ENCODE measurements at regions not wholly inside any gene's neighbourhood (a gene's known extent, or its start where the extent isn't known, plus 50 kb on each side); places are given as distances from the start of the nearest gene placed in this dataset.
A peak's percentile ranks its signal among the peaks of the same experiment; 100 is the strongest.

DNA sequence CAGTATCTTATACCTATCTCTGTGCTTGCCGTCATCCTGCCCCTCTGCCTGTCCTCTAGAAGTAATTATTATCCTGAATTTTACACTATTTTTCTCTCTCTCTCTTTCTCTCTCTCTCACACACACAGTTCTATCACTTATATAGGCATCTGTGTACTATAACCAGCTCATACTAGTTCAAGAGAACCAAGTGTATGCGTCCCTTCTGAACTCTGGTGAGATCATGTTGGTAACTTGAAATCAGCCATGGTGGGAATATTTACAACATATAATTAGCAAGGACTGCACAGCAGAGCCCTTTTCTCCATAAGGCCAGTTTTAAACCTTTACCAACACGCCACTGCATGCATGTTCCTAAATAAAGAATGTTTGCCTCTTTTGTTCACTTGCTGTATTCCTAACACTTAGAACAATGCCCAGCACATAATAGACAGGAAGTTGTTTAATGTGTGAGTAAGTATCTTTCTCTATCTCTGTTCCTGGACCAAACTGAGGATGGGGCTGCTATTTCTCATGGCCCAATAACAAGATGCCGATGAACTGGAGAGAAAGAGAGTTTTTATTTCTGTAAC, 51.1 kb upstream of the IL21 start:
- peaks cover 0 to 6% (median 0%) of the 10 kb centered on the region in 3 donors for H3K36me3 Mint-ChIP-seq
- ChIA-PET POLR2A (no interaction called here), CTCF (no interaction called here)
- Histone ChIP-seq H3K36me3 (ENCODE audit: insufficient read depth, low read length) (no peaks in the 10 kb centered on the region), H3K4me3 (ENCODE audit: low read length) (no peak overlapping the region), H3K27me3 (ENCODE audit: insufficient read depth, low read length, poor library complexity, severe bottlenecking) (no peaks in the 10 kb centered on the region), H3K27ac (ENCODE audit: low read depth, low read length) (no peak overlapping the region), H3K4me1 (ENCODE audit: insufficient read depth, low read length) (peaks cover 13% of the 10 kb centered on the region), H3K9me3 (ENCODE audit: low read length) (no peaks in the 10 kb centered on the region)
- H3K4me3 Mint-ChIP-seq = no peak overlapping the region
- peaks cover 0 to 4% of the 10 kb centered on the region in 2 donors for H3K27me3 Mint-ChIP-seq
- no peaks in the 10 kb centered on the region for H3K9me3 Mint-ChIP-seq
- peaks cover 10 to 26% (median 23%) of the 10 kb centered on the region in 3 donors for H3K4me1 Mint-ChIP-seq
- no peak for DNase-seq
- H3K27ac Mint-ChIP-seq = no peak overlapping the region

DNA sequence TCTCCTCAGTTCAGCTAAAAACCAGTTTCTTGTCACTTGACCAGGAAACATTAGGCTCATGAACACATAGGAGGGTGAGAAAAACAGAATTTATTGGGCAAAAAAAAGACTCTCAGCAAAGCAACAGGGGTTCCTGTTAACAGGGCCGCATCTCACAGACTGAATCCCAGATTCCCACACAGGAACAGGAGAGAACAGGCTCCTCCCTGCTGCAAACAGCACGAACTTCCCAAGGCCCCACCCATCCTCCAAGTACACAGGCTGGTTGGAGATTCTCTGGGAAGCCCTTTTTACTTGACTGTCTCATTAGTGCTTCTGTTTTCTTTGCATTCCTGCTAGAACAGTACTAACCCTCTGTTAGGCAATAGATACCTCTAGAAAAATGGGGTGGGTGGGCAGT, 52.4 kb upstream of the IL21 start:
- H3K4me3 ChIP-seq (ENCODE audit: low read length) = no peak overlapping the region
- peaks cover 6 to 17% (median 16%) of the 10 kb centered on the region in 3 donors for H3K4me1 Mint-ChIP-seq
- ChIA-PET POLR2A (no interaction called here), CTCF (no interaction called here)
- no peak overlapping the region for H3K4me3 Mint-ChIP-seq
- H3K27me3 ChIP-seq (ENCODE audit: insufficient read depth, low read length, poor library complexity, severe bottlenecking) = no peaks in the 10 kb centered on the region
- H3K27ac Mint-ChIP-seq = no peak overlapping the region
- H3K27me3 Mint-ChIP-seq = peaks cover 6% of the 10 kb centered on the region in 2 donors
- no peak overlapping the region for H3K27ac ChIP-seq (ENCODE audit: low read depth, low read length)
- DNase-seq = no peak
- H3K36me3 ChIP-seq (ENCODE audit: insufficient read depth, low read length) = no peaks in the 10 kb centered on the region
- H3K9me3 Mint-ChIP-seq = no peaks in the 10 kb centered on the region
- peaks cover 0 to 6% (median 0%) of the 10 kb centered on the region in 3 donors for H3K36me3 Mint-ChIP-seq
- H3K9me3 ChIP-seq (ENCODE audit: low read length) = no peaks in the 10 kb centered on the region
- H3K4me1 ChIP-seq (ENCODE audit: insufficient read depth, low read length) = peaks cover 6% of the 10 kb centered on the region

- Histone ChIP-seq H3K36me3 (ENCODE audit: insufficient read depth, low read length) (no peaks in the 10 kb centered on the region), H3K27ac (ENCODE audit: low read depth, low read length) (no peak overlapping the region), H3K4me1 (ENCODE audit: insufficient read depth, low read length) (peaks cover 6% of the 10 kb centered on the region), H3K27me3 (ENCODE audit: insufficient read depth, low read length, poor library complexity, severe bottlenecking) (no peaks in the 10 kb centered on the region), H3K4me3 (ENCODE audit: low read length) (no peak overlapping the region), H3K9me3 (ENCODE audit: low read length) (no peaks in the 10 kb centered on the region)
- Mint-ChIP-seq H3K36me3 (peaks cover 0 to 6% (median 0%) of the 10 kb centered on the region in 3 donors), H3K4me3 (peak overlapping the region in 1 of 7 donors; percentile 16), H3K27me3 (peaks cover 3 to 6% of the 10 kb centered on the region in 2 donors), H3K9me3 (no peaks in the 10 kb centered on the region), H3K27ac (no peak overlapping the region), H3K4me1 (peaks cover 6 to 17% (median 16%) of the 10 kb centered on the region in 3 donors)
- ChIA-PET POLR2A (no interaction called here), CTCF (no interaction called here)
- no peak for DNase-seq
These were observed 53.5 kb upstream of the IL21 start for GRCh38 chr4:122674371-122674770.

- POLR2A ChIA-PET = no interaction called here
- Mint-ChIP-seq H3K9me3 (peaks cover 0 to 7% (median 4%) of the 10 kb centered on the region in 5 donors), H3K27me3 (peaks cover 3 to 6% of the 10 kb centered on the region in 2 donors), H3K4me1 (peaks cover 2 to 8% (median 7%) of the 10 kb centered on the region in 3 donors), H3K27ac (no peak overlapping the region), H3K36me3 (peaks cover 0 to 9% (median 1%) of the 10 kb centered on the region in 3 donors), H3K4me3 (no peak overlapping the region)
- Histone ChIP-seq H3K4me3 (ENCODE audit: low read length) (no peak overlapping the region), H3K36me3 (ENCODE audit: insufficient read depth, low read length) (no peaks in the 10 kb centered on the region), H3K27ac (ENCODE audit: low read depth, low read length) (no peak overlapping the region), H3K4me1 (ENCODE audit: insufficient read depth, low read length) (peaks cover 4% of the 10 kb centered on the region), H3K27me3 (ENCODE audit: insufficient read depth, low read length, poor library complexity, severe bottlenecking) (no peaks in the 10 kb centered on the region), H3K9me3 (ENCODE audit: low read length) (no peaks in the 10 kb centered on the region)
- CTCF ChIA-PET = no interaction called here
- no peak for DNase-seq
These were observed 53.2 kb upstream of the BBS12 start for GRCh38 chr4:122679317-122679716.

- Histone ChIP-seq H3K36me3 (ENCODE audit: insufficient read depth, low read length) (no peaks in the 10 kb centered on the region), H3K27me3 (ENCODE audit: insufficient read depth, low read length, poor library complexity, severe bottlenecking) (no peaks in the 10 kb centered on the region), H3K9me3 (ENCODE audit: low read length) (no peaks in the 10 kb centered on the region), H3K4me1 (ENCODE audit: insufficient read depth, low read length) (no peaks in the 10 kb centered on the region), H3K4me3 (ENCODE audit: low read length) (no peak overlapping the region), H3K27ac (ENCODE audit: low read depth, low read length) (no peak overlapping the region)
- peaks cover 3 to 8% of the 10 kb centered on the region in 2 donors for H3K27me3 Mint-ChIP-seq
- peaks cover 0 to 2% (median 2%) of the 10 kb centered on the region in 3 donors for H3K4me1 Mint-ChIP-seq
- ChIA-PET CTCF (no interaction called here), POLR2A (no interaction called here)
- no peak overlapping the region for H3K27ac Mint-ChIP-seq
- peaks cover 0 to 9% (median 1%) of the 10 kb centered on the region in 3 donors for H3K36me3 Mint-ChIP-seq
- DNase-seq = no peak
- peaks cover 0 to 7% (median 4%) of the 10 kb centered on the region in 5 donors for H3K9me3 Mint-ChIP-seq
- no peak overlapping the region for H3K4me3 Mint-ChIP-seq
These were observed 52.6 kb upstream of the BBS12 start for GRCh38 chr4:122679946-122680345.

- Histone ChIP-seq H3K27ac (ENCODE audit: low read depth, low read length) (no peak overlapping the region), H3K4me3 (ENCODE audit: low read length) (no peak overlapping the region), H3K9me3 (ENCODE audit: low read length) (no peaks in the 10 kb centered on the region), H3K4me1 (ENCODE audit: insufficient read depth, low read length) (no peaks in the 10 kb centered on the region), H3K27me3 (ENCODE audit: insufficient read depth, low read length, poor library complexity, severe bottlenecking) (no peaks in the 10 kb centered on the region), H3K36me3 (ENCODE audit: insufficient read depth, low read length) (no peaks in the 10 kb centered on the region)
- ChIA-PET CTCF (no interaction called here), POLR2A (no interaction called here)
- Mint-ChIP-seq H3K27ac (peak overlapping the region in 1 of 8 donors; percentile 7), H3K27me3 (peaks cover 3 to 10% of the 10 kb centered on the region in 2 donors), H3K36me3 (peaks cover 0 to 9% (median 1%) of the 10 kb centered on the region in 3 donors), H3K4me3 (no peak overlapping the region), H3K9me3 (peaks cover 0 to 7% (median 4%) of the 10 kb centered on the region in 5 donors), H3K4me1 (no peaks in the 10 kb centered on the region)
- DNase-seq = no peak
These were observed 50.9 kb upstream of the BBS12 start for GRCh38 chr4:122681568-122681967.
